Left lung (tissue), 4 donors: ENCODE measurements at regions not wholly inside any gene's neighbourhood (a gene's known extent, or its start where the extent isn't known, plus 50 kb on each side); places are given as distances from the start of the nearest gene placed in this dataset.
A peak's percentile ranks its signal among the peaks of the same experiment; 100 is the strongest.
"Not testable (repeated sequence)": the region's sequence is repeated elsewhere in the genome, so short reads cannot be mapped to it uniquely, and the experiment has no call there.

ENCODE experiments used
- ATAC-seq: fragments of 200-7000 bp; cut with Tn5 transposase; one replicate; pipeline ENCODE4 v1.9.1; 2020; ENCODE audit warnings: moderate library complexity
- DNase-seq, 4 donors: peaks; one replicate each; pipeline ENCODE4 v3.0.0-alpha.2; 2013 to 2020
- H3K27ac ChIP-seq, 2 donors: fragments of 200-600 bp; sonication (generic) in 1 of 2; one replicate each; pipeline versions ENCODE4 v1.5.0 to v1.8.0; 2020 to 2021
- H3K27me3 ChIP-seq, 2 donors: fragments of 200-600 bp; sonication (generic) in 1 of 2; one replicate each; pipeline versions ENCODE4 v1.5.0 to v1.8.0; 2020 to 2021
- H3K36me3 ChIP-seq, 2 donors: fragments of 200-600 bp; sonication (generic) in 1 of 2; one replicate each; pipeline versions ENCODE4 v1.5.0 to v1.8.0; 2020 to 2021
- H3K4me1 ChIP-seq, 2 donors: fragments of 200-600 bp; one replicate each; pipeline ENCODE4 v1.8.0; 2021
- H3K4me3 ChIP-seq, 2 donors: fragments of 200-600 bp; sonication (generic) in 1 of 2; one replicate each; pipeline versions ENCODE4 v1.5.0 to v1.8.0; 2020 to 2021; ENCODE audit warnings: mild to moderate bottlenecking in 1 of 2
- H3K9me3 ChIP-seq, 2 donors: fragments of 200-600 bp; sonication (generic) in 1 of 2; one replicate each; pipeline versions ENCODE4 v1.5.0 to v1.8.0; 2020 to 2021
- CTCF ChIP-seq, 2 donors: fragments of 200-600 bp; sonication (generic) in 1 of 2; IDR thresholded peaks; one replicate each; pipeline versions ENCODE4 v1.5.0 to v1.8.0; 2021; ENCODE audit warnings: antibody characterized with exemption in 2 of 2
- intact Hi-C, 2 donors: fragments of 100-400 bp; cut with DNase I; formaldehyde crosslinking; loops; one replicate each; pipeline versions ENCODE4 v1.11.2 to v1.14.2; 2022
- donor health status: DM: no; HTN: yes; CAD: no.
- donor health status: DM: no; HTN: no; CAD: no.

DNA sequence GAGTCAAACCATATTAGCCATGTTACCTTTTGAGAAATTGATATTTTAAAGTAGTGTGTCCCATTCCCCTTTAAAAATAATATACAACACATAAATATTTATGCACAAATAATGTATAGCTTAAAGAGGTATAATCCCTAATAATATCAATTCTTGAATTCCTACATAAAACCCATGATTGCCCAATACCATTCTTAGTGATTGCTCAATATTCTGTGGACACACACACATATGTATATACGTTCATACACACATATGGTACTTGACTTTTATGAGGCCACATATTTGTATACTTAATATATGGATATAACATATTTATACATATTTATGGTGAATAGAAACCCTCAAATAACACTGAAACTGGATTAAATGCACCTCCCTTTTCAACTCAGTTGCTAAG, 367.4 kb downstream of the ZBBX start:
- TF ChIP-seq CTCF (IDR thresholded peaks at IDR 0.05): no peak

DNA sequence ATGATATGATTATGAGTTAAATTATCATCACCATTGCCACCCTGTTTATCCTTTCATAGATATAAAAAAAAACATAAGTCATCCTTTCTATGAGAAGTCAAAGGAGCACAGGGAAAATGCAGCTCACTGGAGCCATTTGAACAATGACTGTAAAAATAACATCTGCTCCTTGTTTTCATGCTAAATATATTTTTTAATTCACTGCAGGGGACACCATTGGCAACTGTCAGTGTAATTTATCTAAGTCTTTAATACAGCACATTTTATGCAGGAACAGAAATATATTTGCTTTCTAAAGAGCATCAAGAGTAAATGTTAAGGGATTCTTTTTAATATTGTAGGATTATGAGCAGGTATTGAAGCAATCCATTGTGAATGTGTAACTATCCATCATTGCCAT, 371.3 kb downstream of the ZBBX start:
- intact Hi-C loops: no loop called here
- no peak for TF ChIP-seq CTCF (IDR thresholded peaks at IDR 0.05)

More for the DNA sequence above, 367.4 kb downstream of the ZBBX start:
- no peaks in the 10 kb centered on the region for H3K4me1 ChIP-seq
- no peak for ATAC-seq
- H3K4me3 ChIP-seq: no peak overlapping the region
- no peak for DNase-seq
- H3K27me3 ChIP-seq: no peaks in the 10 kb centered on the region
- no peaks in the 10 kb centered on the region for H3K36me3 ChIP-seq
- H3K27ac ChIP-seq: no peak overlapping the region
- intact Hi-C loops: no loop called here
- H3K9me3 ChIP-seq: peaks cover 0 to 14% of the 10 kb centered on the region in 2 donors

GRCh38 chr3:167001374-167001773, 378.7 kb downstream of the ZBBX start:
- DNase-seq (no peak), ATAC-seq (no peak)
- Histone ChIP-seq H3K4me1 (no peaks in the 10 kb centered on the region), H3K4me3 (no peak overlapping the region), H3K27ac (no peak overlapping the region), H3K27me3 (no peaks in the 10 kb centered on the region), H3K36me3 (no peaks in the 10 kb centered on the region), H3K9me3 (peaks cover 0 to 28% of the 10 kb centered on the region in 2 donors)
- intact Hi-C loops: no loop called here
- no peak for TF ChIP-seq CTCF (IDR thresholded peaks at IDR 0.05)

More for the DNA sequence above, 371.3 kb downstream of the ZBBX start:
- no peak overlapping the region for H3K4me3 ChIP-seq
- no peaks in the 10 kb centered on the region for H3K4me1 ChIP-seq
- no peak for DNase-seq
- no peaks in the 10 kb centered on the region for H3K36me3 ChIP-seq
- H3K27ac ChIP-seq: no peak overlapping the region
- peaks cover 0 to 14% of the 10 kb centered on the region in 2 donors for H3K9me3 ChIP-seq
- ATAC-seq: no peak
- no peaks in the 10 kb centered on the region for H3K27me3 ChIP-seq

DNA sequence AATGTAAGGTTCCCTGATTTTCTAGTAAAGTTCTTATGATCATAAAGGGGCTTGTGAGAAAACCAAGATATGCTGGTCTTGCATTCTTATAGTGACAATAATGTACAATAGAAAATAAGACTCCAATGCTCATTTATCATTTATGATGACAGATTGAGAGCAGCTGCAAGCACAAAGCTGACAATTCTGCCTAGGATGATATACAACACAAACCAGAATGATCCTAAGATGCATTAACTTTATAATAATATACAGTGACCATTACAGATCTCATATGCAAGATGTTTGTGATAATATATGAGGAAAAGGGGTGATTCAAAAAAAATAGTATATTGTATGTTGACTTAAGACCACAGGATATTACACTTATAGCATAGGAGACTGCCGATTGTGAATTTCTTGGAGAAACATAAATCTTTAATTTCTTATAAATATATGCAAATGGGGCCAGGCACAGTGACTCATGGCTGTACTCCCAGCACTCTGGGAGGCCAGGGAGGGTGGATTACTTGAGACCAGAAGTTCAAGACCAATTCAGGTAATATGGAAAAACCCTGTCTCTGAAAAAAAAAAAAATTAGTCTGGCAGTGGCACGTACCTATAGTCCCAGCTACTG, 387.0 kb downstream of the ZBBX start:
- Histone ChIP-seq H3K4me1 (no peaks in the 10 kb centered on the region), H3K4me3 (no peak overlapping the region), H3K27me3 (no peaks in the 10 kb centered on the region), H3K27ac (no peak overlapping the region), H3K9me3 (no peaks in the 10 kb centered on the region), H3K36me3 (no peaks in the 10 kb centered on the region)
- no peak for TF ChIP-seq CTCF (IDR thresholded peaks at IDR 0.05)
- no peak for ATAC-seq
- no peak for DNase-seq
- intact Hi-C loops: no loop called here

GRCh38 chr3:166986000-166986399, 394.1 kb downstream of the ZBBX start:
- no peak for TF ChIP-seq CTCF (IDR thresholded peaks at IDR 0.05)
- intact Hi-C loops: no loop called here
- no peaks in the 10 kb centered on the region for H3K4me1 ChIP-seq

GRCh38 chr3:166975796-166976195, 404.3 kb downstream of the ZBBX start:
- H3K4me3 ChIP-seq, ATAC-seq, H3K27me3 ChIP-seq, intact Hi-C loops, H3K36me3 ChIP-seq, H3K4me1 ChIP-seq, H3K27ac ChIP-seq: not testable (repeated sequence)
- peak in 1 of 4 donors; percentile 77 for DNase-seq
- peaks cover 0 to 13% of the 10 kb centered on the region in 2 donors for H3K9me3 ChIP-seq

More at GRCh38 chr3:166986000-166986399, 394.1 kb downstream of the ZBBX start:
- Histone ChIP-seq H3K27me3 (no peaks in the 10 kb centered on the region), H3K27ac (no peak overlapping the region), H3K9me3 (no peaks in the 10 kb centered on the region), H3K36me3 (no peaks in the 10 kb centered on the region), H3K4me3 (no peak overlapping the region)
- ATAC-seq (no peak), DNase-seq (no peak)

DNA sequence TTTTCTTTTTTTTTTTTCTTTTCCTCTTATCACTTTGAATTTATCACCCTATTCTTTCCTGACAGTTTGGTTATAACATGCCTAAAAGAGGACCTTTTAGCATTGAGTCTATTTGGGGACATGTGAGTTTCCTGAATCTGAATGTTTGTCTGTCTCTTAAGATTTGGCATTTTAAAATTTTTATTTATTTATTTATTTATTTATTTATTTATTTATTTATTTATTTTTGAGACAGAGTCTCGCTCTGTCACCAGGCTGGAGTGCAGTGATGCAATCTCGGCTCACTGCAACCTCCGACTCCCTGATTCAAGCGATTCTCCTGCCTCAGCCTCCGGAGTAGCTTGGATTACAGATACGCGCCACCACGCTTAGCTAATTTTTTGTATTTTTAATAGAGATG, 412.4 kb downstream of the ZBBX start:
- intact Hi-C loops, H3K4me3 ChIP-seq, H3K27me3 ChIP-seq, ATAC-seq, DNase-seq, H3K4me1 ChIP-seq, H3K27ac ChIP-seq, H3K36me3 ChIP-seq: not testable (repeated sequence)
- peaks cover 0 to 29% of the 10 kb centered on the region in 2 donors for H3K9me3 ChIP-seq
